Stimulated activated CD4-positive, alpha-beta T cell treated with anti-CD3 and anti-CD28 coated beads, Interleukin-4, amount 100 ng/mL, for 24 hours (primary cell): ENCODE measurements at regions not wholly inside any gene's neighbourhood (a gene's known extent, or its start where the extent isn't known, plus 50 kb on each side); places are given as distances from the start of the nearest gene placed in this dataset.
A peak's percentile ranks its signal among the peaks of the same experiment; 100 is the strongest.

Experiments used
- DNase-seq: peaks from one replicate; pipeline ENCODE4 v3.0.0-alpha.2; 2020

GRCh38 chr12:5200278-5201087 lies 156.8 kb downstream of the KCNA5 start:
- peak; percentile 6 for DNase-seq

- no peak for DNase-seq
Observed at GRCh38 chr12:5201554-5202218, 158.0 kb downstream of the KCNA5 start.

- no peak for DNase-seq
Observed at GRCh38 chr12:5203274-5203673, 159.6 kb downstream of the KCNA5 start.

- no peak for DNase-seq
Observed at GRCh38 chr12:5203720-5204119, 160.0 kb downstream of the KCNA5 start.

DNA sequence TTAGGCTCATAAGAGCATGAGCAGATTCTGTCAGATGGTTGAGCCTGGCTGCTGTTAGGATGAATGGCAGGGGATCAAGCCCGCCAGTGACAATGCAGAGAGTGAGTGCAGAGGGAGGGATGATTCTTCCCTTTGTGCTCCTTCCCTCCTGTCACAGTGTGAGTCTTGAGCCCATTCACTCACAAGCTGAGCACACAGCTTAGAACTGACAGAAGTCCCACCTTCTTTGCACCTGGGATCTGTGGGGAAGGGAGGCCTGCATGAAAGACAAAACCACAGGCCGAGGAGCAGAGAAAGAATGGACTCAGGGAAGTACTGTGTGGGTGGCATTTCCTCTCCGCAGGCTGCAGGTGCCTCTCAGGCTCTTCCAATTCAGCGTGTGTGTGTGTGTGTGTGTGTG lies 160.6 kb downstream of the KCNA5 start:
- no peak for DNase-seq

DNA sequence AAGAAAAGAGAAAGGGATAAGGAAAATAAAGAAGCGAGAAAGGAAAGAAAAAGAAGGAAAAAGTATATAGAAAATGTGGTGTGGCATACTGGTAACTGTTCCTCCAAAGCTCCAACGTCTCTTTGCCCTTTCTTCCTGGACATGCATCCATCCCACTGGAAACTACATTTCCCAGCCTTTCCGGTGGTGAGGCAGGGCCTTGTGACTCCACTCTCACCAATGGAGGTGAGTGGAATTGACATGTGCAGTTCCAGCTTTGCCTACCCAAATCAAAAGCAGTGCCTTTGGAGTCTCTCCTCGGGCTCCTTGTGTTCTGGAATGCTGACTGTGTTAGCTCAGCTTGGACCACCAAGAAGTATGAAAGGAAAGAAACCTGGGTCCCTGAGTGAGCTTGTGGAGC lies 161.2 kb downstream of the KCNA5 start:
- DNase-seq: no peak

GRCh38 chr12:5206401-5207175 lies 162.9 kb downstream of the KCNA5 start:
- DNase-seq: no peak

DNA sequence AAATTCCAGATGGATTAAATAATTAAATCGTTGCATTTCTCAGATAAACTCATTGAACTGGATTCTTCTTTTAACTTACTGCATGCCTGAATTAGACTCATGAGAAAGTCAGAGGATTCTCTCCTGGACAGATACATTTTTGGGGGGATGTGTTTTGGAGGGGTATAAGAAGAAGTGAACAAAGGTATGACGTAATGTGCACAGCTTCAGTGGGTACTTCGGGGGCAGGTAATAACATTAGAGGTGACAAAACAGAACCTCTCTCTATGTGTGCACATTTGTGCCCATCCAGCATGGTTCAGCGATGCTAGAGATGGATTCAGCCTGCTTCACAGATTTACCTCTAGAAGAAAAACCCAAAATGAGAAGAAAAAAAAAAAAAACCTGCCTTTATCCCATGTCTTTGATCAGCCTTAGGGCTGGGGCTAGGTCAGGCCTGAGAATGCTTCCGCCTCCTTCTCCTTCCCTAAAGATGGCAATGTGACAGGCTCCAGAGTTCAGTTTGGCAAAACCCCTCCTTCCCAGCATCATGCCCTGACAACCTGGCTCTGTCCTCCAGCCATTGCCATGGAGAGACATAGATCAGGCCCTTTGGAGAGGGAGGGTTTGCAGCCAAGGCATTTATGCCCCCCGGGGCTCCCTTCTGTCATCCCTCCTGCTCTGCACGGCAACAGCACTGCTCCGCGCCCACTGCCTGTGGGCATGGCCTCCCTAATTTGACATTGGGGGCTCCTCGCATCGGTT lies 166.7 kb downstream of the KCNA5 start:
- no peak for DNase-seq

DNA sequence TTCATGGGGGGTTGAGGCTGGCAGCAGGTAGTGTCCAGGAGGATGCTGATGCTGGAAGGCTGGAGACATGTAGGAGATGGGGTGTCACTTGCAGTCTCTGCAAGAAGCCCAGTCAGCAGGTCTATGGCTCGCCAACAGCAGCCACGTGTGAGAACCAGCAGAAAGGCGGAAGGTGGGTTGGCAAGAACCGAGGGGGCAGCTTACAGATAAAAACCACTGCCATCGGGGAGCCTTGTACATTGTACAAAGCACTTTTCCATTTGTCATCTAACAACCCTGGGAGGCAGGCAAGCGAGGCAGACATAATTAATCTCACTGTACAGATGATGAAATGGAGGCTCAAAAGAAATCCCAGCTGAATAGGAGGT lies 167.2 kb downstream of the KCNA5 start:
- DNase-seq: no peak

GRCh38 chr12:5213336-5213735 lies 169.7 kb downstream of the KCNA5 start:
- DNase-seq: no peak

- no peak for DNase-seq
Observed at GRCh38 chr12:5213990-5214389, 170.3 kb downstream of the KCNA5 start.

DNA sequence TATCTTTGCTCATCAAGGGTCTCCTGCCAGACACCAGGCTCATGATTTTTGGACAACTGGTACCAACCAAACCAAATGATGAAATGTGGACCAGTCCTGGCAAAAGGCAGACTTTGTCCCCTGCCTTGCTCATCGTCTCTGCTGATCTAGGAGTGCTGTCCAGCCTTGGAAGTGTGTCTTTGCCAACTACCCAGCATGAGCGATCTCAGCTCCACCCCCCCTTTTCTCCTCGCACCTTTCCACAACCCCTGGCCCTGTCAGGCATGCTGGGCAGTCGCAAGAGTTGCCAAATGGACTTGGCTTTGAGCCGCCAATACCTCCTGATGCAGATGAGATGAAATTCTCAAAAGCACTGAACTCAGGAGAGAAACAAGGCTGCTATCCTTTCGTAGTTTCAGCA lies 174.3 kb downstream of the KCNA5 start:
- DNase-seq: no peak

- no peak for DNase-seq
Observed at GRCh38 chr12:5220099-5220498, 176.4 kb downstream of the KCNA5 start.

DNA sequence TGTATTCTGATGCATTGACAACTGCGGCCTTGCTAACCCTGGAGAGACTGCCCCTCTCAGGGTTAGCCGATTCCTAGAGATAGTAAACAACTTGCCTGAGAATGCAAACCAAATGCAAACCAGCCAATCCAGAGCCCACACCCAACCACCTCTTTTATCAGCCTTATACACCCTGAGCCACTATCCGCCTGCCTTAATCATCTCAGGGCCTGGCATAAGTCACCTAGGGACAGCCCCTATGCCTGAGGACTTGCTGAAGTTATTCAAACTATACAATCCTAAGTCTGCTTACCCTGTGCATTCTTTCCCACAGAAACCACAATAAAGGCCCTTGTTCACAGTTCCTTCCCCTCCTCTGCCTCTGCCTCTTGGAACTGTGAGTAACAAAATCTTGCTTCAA lies 177.2 kb downstream of the KCNA5 start:
- DNase-seq: peak; percentile 25

DNA sequence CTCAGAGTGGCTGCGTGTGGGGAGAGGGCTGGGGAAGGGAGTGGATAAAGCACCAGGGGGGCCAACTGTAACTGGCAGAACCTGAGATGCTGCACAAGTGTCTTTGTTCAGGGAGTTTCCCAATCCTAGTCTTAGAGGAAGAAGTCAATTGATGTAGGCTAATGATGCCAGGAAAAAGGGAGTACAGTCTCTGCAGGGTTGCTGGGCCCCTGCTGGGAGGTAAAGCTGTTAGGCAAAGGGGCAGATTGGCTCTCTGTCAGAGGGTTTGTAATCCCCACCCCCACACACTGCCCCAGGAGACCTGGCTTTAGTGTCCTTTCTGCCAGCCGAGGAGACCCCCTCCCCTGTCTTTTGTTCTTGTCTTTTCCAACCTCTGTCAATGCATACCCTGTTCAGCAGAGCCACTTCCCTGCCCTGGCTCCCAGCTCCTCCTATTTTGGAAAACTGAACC lies 178.4 kb downstream of the KCNA5 start:
- no peak for DNase-seq

GRCh38 chr12:5222729-5223128 lies 179.1 kb downstream of the KCNA5 start:
- no peak for DNase-seq

- no peak for DNase-seq
Observed at GRCh38 chr12:5223881-5224280, 180.2 kb downstream of the KCNA5 start.

- DNase-seq: no peak
Observed at GRCh38 chr12:5226581-5226980, 182.9 kb downstream of the KCNA5 start.

- no peak for DNase-seq
Observed at GRCh38 chr12:5227708-5228373, 184.2 kb downstream of the KCNA5 start.

- no peak for DNase-seq
Observed at GRCh38 chr12:5230156-5230555, 186.5 kb downstream of the KCNA5 start.

- no peak for DNase-seq
Observed at GRCh38 chr12:5230861-5231260, 187.2 kb downstream of the KCNA5 start.

GRCh38 chr12:5232291-5232690 lies 188.6 kb downstream of the KCNA5 start:
- no peak for DNase-seq
